ENCODE measurements at regions not wholly inside any gene's neighbourhood (a gene's known extent, or its start where the extent isn't known, plus 50 kb on each side); places are given as distances from the start of the nearest gene placed in this dataset.

DNA sequence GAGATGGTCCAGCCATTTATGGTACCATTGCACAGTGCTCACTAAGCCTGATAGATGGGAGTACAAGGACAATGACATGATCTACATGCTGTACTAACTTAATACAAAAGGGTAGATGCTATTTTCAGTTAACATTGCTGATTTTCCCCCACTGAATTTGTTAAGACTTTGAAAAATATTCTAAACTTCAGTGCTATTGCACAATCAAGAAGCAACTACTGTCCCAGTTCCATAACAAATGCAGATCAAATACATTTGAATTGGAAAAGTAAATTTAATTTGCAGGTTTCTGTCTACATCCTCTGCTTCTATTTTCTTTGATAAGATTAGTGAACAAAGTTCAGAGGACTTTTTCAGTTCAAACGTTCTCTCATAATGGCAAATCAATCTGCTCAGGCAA is 366.8 kb upstream of the FGF13 start:
- in situ Hi-C loops (cut with HindIII; ENCODE audit: extremely low pct_ligation_motif_present, low pct_unique_long_range_greater_than_20kb) (no loop called here), intact Hi-C loops (cut with micrococcal nuclease; ENCODE audit: unreplicated experiment) (no loop called here)
- ATAC-seq (no peak), DNase-seq (ENCODE audit: low spot score) (no peak), FAIRE-seq (no peak)
- TF ChIP-seq ZNF432 (CRISPR knock-in tag; IDR thresholded peaks at IDR 0.05; ENCODE audit: borderline replicate concordance) (no peak), CEBPB (IDR thresholded peaks at IDR 0.05; ENCODE audit: borderline replicate concordance, low read depth, low read length) (0 out of 2 replicates have a peak, but pooled peaks have one; percentile 23)
- Histone ChIP-seq H3K4me3 (replicated peaks in 1 of 3; ENCODE audit: insufficient read depth in 1 of 3, low read depth in 2 of 3, low read length in 3 of 3) (no peak overlapping the region), H3K27ac (ENCODE audit: extremely low read length, insufficient read depth, low read length) (no peak overlapping the region), H3K36me3 (replicated peaks in 1 of 2; ENCODE audit: control insufficient read depth in 1 of 2, insufficient read depth in 2 of 2, low read length in 2 of 2) (no peaks in the 10 kb centered on the region), H3K9me3 (ENCODE audit: low read length) (no peaks in the 10 kb centered on the region), H2AFZ (ENCODE audit: low read length) (no peak overlapping the region), H4K20me1 (ENCODE audit: insufficient read depth, low read length) (no peaks in the 10 kb centered on the region), H3K9ac (ENCODE audit: insufficient read depth, low read depth, low read length) (no peak overlapping the region), H3K4me2 (ENCODE audit: low read depth, low read length) (no peak overlapping the region), H3K4me1 (ENCODE audit: insufficient read depth, low read length) (no peaks in the 10 kb centered on the region), H3K79me2 (ENCODE audit: insufficient read depth, low read length) (no peaks in the 10 kb centered on the region), H3K27me3 (ENCODE audit: control insufficient read depth in 1 of 2, insufficient read depth in 2 of 2, low read length in 2 of 2) (no peaks in the 10 kb centered on the region)
- POLR2A ChIA-PET: no interaction called here
- BruUV-seq (replicated peaks): no TSS peak
- WGBS (ENCODE audit: low lambda C conversion rate): 5% methylated on average over 1 of the region's 1 CpG
- CTCF ChIA-PET (ENCODE audit: low intra/inter-chr PET ratio, low total read pairs): no interaction called here

DNA sequence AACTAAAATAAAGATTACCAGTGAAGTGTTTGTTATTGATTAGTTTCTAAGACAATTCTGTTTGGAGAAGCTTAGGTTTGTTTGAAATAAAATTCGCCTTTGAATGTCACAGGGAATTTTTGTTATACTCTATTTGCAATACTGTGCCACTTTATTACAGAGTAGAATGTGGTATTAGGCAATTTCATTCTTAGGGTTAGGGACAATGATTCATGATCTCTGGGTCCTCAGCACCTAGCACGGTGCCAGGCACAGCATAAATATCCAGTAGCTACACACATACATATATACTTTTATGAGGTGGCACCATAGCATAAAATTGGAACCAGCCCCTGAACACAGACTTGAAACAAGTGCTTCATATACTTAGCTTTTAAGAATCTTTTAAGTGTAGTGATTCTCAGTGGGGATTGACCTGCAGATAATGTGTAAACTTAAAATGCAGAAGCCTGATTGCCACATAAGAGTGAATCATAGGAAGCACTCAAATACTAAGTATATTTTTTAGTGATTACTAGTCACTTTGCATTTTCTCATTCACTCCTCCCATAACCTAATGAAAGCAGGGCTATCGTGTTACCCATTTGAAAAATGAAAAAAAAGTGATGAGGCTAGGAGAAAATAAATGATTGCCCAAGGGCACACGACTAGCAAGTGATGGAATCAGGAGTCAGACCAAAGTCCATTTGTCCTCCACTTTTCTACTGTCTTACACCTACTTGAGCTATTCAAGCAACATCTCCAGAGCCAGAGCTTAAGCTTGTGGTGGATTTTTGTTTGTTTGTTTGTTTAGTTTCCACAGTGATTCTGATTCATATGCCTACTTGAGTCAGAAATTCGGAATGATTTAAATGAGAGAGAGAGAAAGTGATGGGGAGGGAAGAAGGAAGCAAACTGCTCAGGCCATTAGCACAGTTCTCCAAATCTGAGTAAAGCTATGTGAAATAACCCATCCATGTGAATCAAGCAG is 366.0 kb upstream of the FGF13 start:
- Histone ChIP-seq H4K20me1 (ENCODE audit: insufficient read depth, low read length) (no peaks in the 10 kb centered on the region), H3K4me1 (ENCODE audit: insufficient read depth, low read length) (no peaks in the 10 kb centered on the region), H3K9ac (ENCODE audit: insufficient read depth, low read depth, low read length) (no peak overlapping the region), H3K27ac (ENCODE audit: extremely low read length, insufficient read depth, low read length) (no peak overlapping the region), H3K4me2 (ENCODE audit: low read depth, low read length) (no peak overlapping the region), H3K4me3 (replicated peaks in 1 of 3; ENCODE audit: insufficient read depth in 1 of 3, low read depth in 2 of 3, low read length in 3 of 3) (no peak overlapping the region), H3K9me3 (ENCODE audit: low read length) (no peaks in the 10 kb centered on the region), H2AFZ (ENCODE audit: low read length) (no peak overlapping the region), H3K36me3 (replicated peaks in 1 of 2; ENCODE audit: control insufficient read depth in 1 of 2, insufficient read depth in 2 of 2, low read length in 2 of 2) (no peaks in the 10 kb centered on the region), H3K27me3 (ENCODE audit: control insufficient read depth in 1 of 2, insufficient read depth in 2 of 2, low read length in 2 of 2) (no peaks in the 10 kb centered on the region), H3K79me2 (ENCODE audit: insufficient read depth, low read length) (no peaks in the 10 kb centered on the region)
- 3% methylated on average over 5 of the region's 5 CpGs for WGBS (ENCODE audit: low lambda C conversion rate)
- intact Hi-C loops (cut with micrococcal nuclease; ENCODE audit: unreplicated experiment): no loop called here
- BruUV-seq (replicated peaks): no TSS peak
- DNase-seq (ENCODE audit: low spot score) (no peak), ATAC-seq (no peak), FAIRE-seq (no peak)
- CTCF ChIA-PET (ENCODE audit: low intra/inter-chr PET ratio, low total read pairs): no interaction called here
- POLR2A ChIA-PET: no interaction called here
- in situ Hi-C loops (cut with HindIII; ENCODE audit: extremely low pct_ligation_motif_present, low pct_unique_long_range_greater_than_20kb): no loop called here
- no peak for TF ChIP-seq SRY (CRISPR knock-in tag; IDR thresholded peaks at IDR 0.05)

Data from HepG2 (cell line).